ENCODE measurements at regions not wholly inside any gene's neighbourhood (a gene's known extent, or its start where the extent isn't known, plus 50 kb on each side); places are given as distances from the start of the nearest gene placed in this dataset.

GRCh38 chr14:65286443-65286842, 126.1 kb upstream of the FUT8 start:
- no peak for DNase-seq

- no peak for DNase-seq
Observed at GRCh38 chr14:65287264-65288131, 125.0 kb upstream of the FUT8 start.

GRCh38 chr14:65290830-65291229, 121.7 kb upstream of the FUT8 start:
- no peak for DNase-seq

GRCh38 chr14:65291531-65291930, 121.0 kb upstream of the FUT8 start:
- DNase-seq = no peak

GRCh38 chr14:65294816-65295215, 117.7 kb upstream of the FUT8 start:
- DNase-seq = no peak

GRCh38 chr14:65296402-65296801, 116.1 kb upstream of the FUT8 start:
- no peak for DNase-seq

- DNase-seq = no peak
Observed at GRCh38 chr14:65296876-65297275, 115.7 kb upstream of the FUT8 start.

- no peak for DNase-seq
Observed at GRCh38 chr14:65297744-65298143, 114.8 kb upstream of the FUT8 start.

GRCh38 chr14:65299826-65300225, 112.7 kb upstream of the FUT8 start:
- DNase-seq = no peak

GRCh38 chr14:65301862-65302539, 110.5 kb upstream of the FUT8 start:
- no peak for DNase-seq

- no peak for DNase-seq
Observed at GRCh38 chr14:65302571-65303189, 109.8 kb upstream of the FUT8 start.

- DNase-seq = no peak
Observed at GRCh38 chr14:65303190-65303898, 109.2 kb upstream of the FUT8 start.

GRCh38 chr14:65303899-65304222, 108.7 kb upstream of the FUT8 start:
- no peak for DNase-seq

GRCh38 chr14:65304239-65304638, 108.3 kb upstream of the FUT8 start:
- no peak for DNase-seq

- DNase-seq = no peak
Observed at GRCh38 chr14:65304963-65305362, 107.6 kb upstream of the FUT8 start.

GRCh38 chr14:65308536-65308935, 104.0 kb upstream of the FUT8 start:
- no peak for DNase-seq

GRCh38 chr14:65310568-65310967, 102.0 kb upstream of the FUT8 start:
- DNase-seq = no peak

- no peak for DNase-seq
Observed at GRCh38 chr14:65312859-65313258, 99.7 kb upstream of the FUT8 start.

- no peak for DNase-seq
Observed at GRCh38 chr14:65318636-65319506, 93.7 kb upstream of the FUT8 start.

- no peak for DNase-seq
Observed at GRCh38 chr14:65320661-65321308, 91.7 kb upstream of the FUT8 start.

GRCh38 chr14:65321370-65321875, 91.1 kb upstream of the FUT8 start:
- DNase-seq = no peak

GRCh38 chr14:65329481-65329880, 83.0 kb upstream of the FUT8 start:
- DNase-seq = no peak

All from DMS79 (cell line).